Right lobe of liver (tissue), 4 donors: ENCODE measurements at regions not wholly inside any gene's neighbourhood (a gene's known extent, or its start where the extent isn't known, plus 50 kb on each side); places are given as distances from the start of the nearest gene placed in this dataset.

Source experiments
- CTCF ChIP-seq, 4 donors: fragments of 200-600 bp in 3 of 4; fragments of 450-650 bp in 1 of 4; IDR thresholded peaks; one replicate each; pipeline versions ENCODE4 v1.5.1 to v1.8.0; 2016 to 2022; ENCODE audit warnings: antibody characterized with exemption in 4 of 4, mild to moderate bottlenecking in 2 of 4
- POLR2A ChIP-seq: fragments of 450-650 bp; IDR thresholded peaks from one replicate; pipeline ENCODE4 v1.6.1; 2017; ENCODE audit warnings: antibody characterized with exemption, mild to moderate bottlenecking
- donor health status: DM: no; HTN: no; CAD: no.
- donor health status: DM: no; HTN: no; CAD: no.
- donor health status: DM: no; HTN: yes; CAD: no.

- TF ChIP-seq CTCF (IDR thresholded peaks at IDR 0.05): no peak
- no peak for TF ChIP-seq POLR2A
Observed at GRCh38 chr5:74919041-74919440, 52.9 kb upstream of the FAM169A start.
